ENCODE measurements at regions not wholly inside any gene's neighbourhood (a gene's known extent, or its start where the extent isn't known, plus 50 kb on each side); places are given as distances from the start of the nearest gene placed in this dataset.

- no peak for TF ChIP-seq POLR2AphosphoS5 (IDR thresholded peaks at IDR 0.05)
- TF ChIP-seq POLR2A (IDR thresholded peaks at IDR 0.05): no peak
- TF ChIP-seq CTCF (IDR thresholded peaks at IDR 0.05): no peak
- no peak for TF ChIP-seq EP300 (IDR thresholded peaks at IDR 0.05)
- H3K9me3 ChIP-seq: no peaks in the 10 kb centered on the region
- no peaks in the 10 kb centered on the region for H3K36me3 ChIP-seq
- H3K27me3 ChIP-seq: no peaks in the 10 kb centered on the region
- ATAC-seq (ENCODE audit: low FRiP score in 2 of 2) (no peak), DNase-seq (no peak)
- H3K4me1 ChIP-seq: no peaks in the 10 kb centered on the region
- H3K27ac ChIP-seq: no peak overlapping the region
- 40 to 67% methylated on average over 1 of the region's 1 CpG for WGBS, 2 donors
- H3K4me3 ChIP-seq: no peak overlapping the region
These were observed 858.0 kb upstream of the SLITRK5 start for GRCh38 chr13:86813198-86813597.

- Histone ChIP-seq H3K27me3 (no peaks in the 10 kb centered on the region), H3K36me3 (no peaks in the 10 kb centered on the region), H3K4me1 (no peaks in the 10 kb centered on the region), H3K27ac (no peak overlapping the region), H3K4me3 (no peak overlapping the region), H3K9me3 (no peaks in the 10 kb centered on the region)
- ATAC-seq (ENCODE audit: low FRiP score in 2 of 2) (no peak), DNase-seq (no peak)
- WGBS, 2 donors: 70 to 76% methylated on average over 1 of the region's 1 CpG
- TF ChIP-seq POLR2AphosphoS5 (IDR thresholded peaks at IDR 0.05) (no peak), CTCF (IDR thresholded peaks at IDR 0.05) (no peak), EP300 (IDR thresholded peaks at IDR 0.05) (no peak)
These were observed 845.8 kb upstream of the SLITRK5 start for GRCh38 chr13:86825410-86825809.

- WGBS, 2 donors: 74 to 81% methylated on average over 3 of the region's 3 CpGs
- H3K9me3 ChIP-seq: no peaks in the 10 kb centered on the region
- no peaks in the 10 kb centered on the region for H3K4me1 ChIP-seq
- no peak for DNase-seq
- H3K36me3 ChIP-seq: no peaks in the 10 kb centered on the region
- no peaks in the 10 kb centered on the region for H3K27me3 ChIP-seq
- ATAC-seq (ENCODE audit: low FRiP score in 2 of 2): no peak
- H3K27ac ChIP-seq: no peak overlapping the region
- no peak for TF ChIP-seq POLR2AphosphoS5 (IDR thresholded peaks at IDR 0.05)
- no peak for TF ChIP-seq EP300 (IDR thresholded peaks at IDR 0.05)
- no peak for TF ChIP-seq POLR2A (IDR thresholded peaks at IDR 0.05)
- no peak for TF ChIP-seq CTCF (IDR thresholded peaks at IDR 0.05)
- no peak overlapping the region for H3K4me3 ChIP-seq
These were observed 844.9 kb upstream of the SLITRK5 start for GRCh38 chr13:86826232-86826631.

- Histone ChIP-seq H3K9me3 (no peaks in the 10 kb centered on the region), H3K27ac (no peak overlapping the region), H3K4me3 (no peak overlapping the region), H3K4me1 (no peaks in the 10 kb centered on the region), H3K36me3 (no peaks in the 10 kb centered on the region), H3K27me3 (no peaks in the 10 kb centered on the region)
- TF ChIP-seq EP300 (IDR thresholded peaks at IDR 0.05) (no peak), CTCF (IDR thresholded peaks at IDR 0.05) (no peak), POLR2AphosphoS5 (IDR thresholded peaks at IDR 0.05) (no peak), POLR2A (IDR thresholded peaks at IDR 0.05) (no peak)
- 67% methylated on average over 4 of the region's 4 CpGs for WGBS, 2 donors
- DNase-seq: no peak
- no peak for ATAC-seq (ENCODE audit: low FRiP score in 2 of 2)
These were observed 841.1 kb upstream of the SLITRK5 start for GRCh38 chr13:86830046-86830445.

- no peak for ATAC-seq (ENCODE audit: low FRiP score in 2 of 2)
- Histone ChIP-seq H3K9me3 (peaks cover 0 to 5% (median under 1%) of the 10 kb centered on the region in 4 donors), H3K27me3 (no peaks in the 10 kb centered on the region), H3K4me1 (no peaks in the 10 kb centered on the region), H3K27ac (no peak overlapping the region), H3K36me3 (no peaks in the 10 kb centered on the region), H3K4me3 (no peak overlapping the region)
- TF ChIP-seq EP300 (IDR thresholded peaks at IDR 0.05): no peak
- no peak for TF ChIP-seq POLR2AphosphoS5 (IDR thresholded peaks at IDR 0.05)
- TF ChIP-seq CTCF (IDR thresholded peaks at IDR 0.05): no peak
- no peak for TF ChIP-seq POLR2A (IDR thresholded peaks at IDR 0.05)
- no peak for DNase-seq
- WGBS, 2 donors: 24 to 40% methylated on average over 1 of the region's 1 CpG
These were observed 840.1 kb upstream of the SLITRK5 start for GRCh38 chr13:86831084-86831483.
